Stimulated activated memory B cell treated with anti-CD40 and anti-IgM and Interleukin-4, amounts not matched to agents 10 μg/mL and 1 μg/mL and 100 μg/mL, for 72 hours (primary cell): ENCODE measurements at regions not wholly inside any gene's neighbourhood (a gene's known extent, or its start where the extent isn't known, plus 50 kb on each side); places are given as distances from the start of the nearest gene placed in this dataset.

Source experiments
- ATAC-seq: fragments of 150-1000 bp; cut with Tn5 transposase; 2 replicates; pipeline ENCODE4 v1.10.0; 2021
- H3K27ac Mint-ChIP-seq: one replicate; pipeline ENCODE4 v1.8.0; 2022; ENCODE audit warnings: mild to moderate bottlenecking, mixed read lengths
- H3K27me3 Mint-ChIP-seq: one replicate; pipeline ENCODE4 v1.8.0; 2022; ENCODE audit warnings: mixed read lengths
- H3K36me3 Mint-ChIP-seq: one replicate; pipeline ENCODE4 v1.8.0; 2022; ENCODE audit warnings: mixed read lengths
- H3K4me1 Mint-ChIP-seq: one replicate; pipeline ENCODE4 v1.8.0; 2022; ENCODE audit warnings: mixed read lengths
- H3K4me3 Mint-ChIP-seq: one replicate; pipeline ENCODE4 v1.8.0; 2022; ENCODE audit warnings: mild to moderate bottlenecking, moderate library complexity, mixed read lengths
- H3K9me3 Mint-ChIP-seq: one replicate; pipeline ENCODE4 v1.8.0; 2022; ENCODE audit warnings: mixed read lengths

DNA sequence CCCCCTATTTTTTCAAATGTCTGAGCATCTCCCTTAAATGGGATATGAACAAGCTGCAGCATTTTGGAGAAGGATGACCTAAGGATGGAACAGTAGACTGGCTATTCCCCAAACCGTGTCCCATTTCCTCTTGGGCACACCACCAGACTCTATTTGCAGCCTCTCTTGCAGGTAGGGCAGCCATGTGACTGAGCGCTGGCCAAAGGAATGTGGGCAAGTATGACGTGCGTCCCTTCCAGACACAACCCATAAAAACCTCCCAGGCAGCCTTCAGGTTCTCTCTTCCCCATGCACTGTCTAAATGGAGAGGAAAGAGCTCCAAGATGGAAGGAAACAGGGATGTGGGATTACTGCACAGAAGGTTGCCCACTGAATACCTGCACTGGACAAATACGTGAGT, 149.7 kb downstream of the CCT6B start:
- Mint-ChIP-seq H3K9me3 (no peaks in the 10 kb centered on the region), H3K27ac (no peak overlapping the region), H3K36me3 (no peaks in the 10 kb centered on the region), H3K27me3 (peaks cover 18% of the 10 kb centered on the region), H3K4me1 (no peaks in the 10 kb centered on the region), H3K4me3 (no peak overlapping the region)
- ATAC-seq = no peak

DNA sequence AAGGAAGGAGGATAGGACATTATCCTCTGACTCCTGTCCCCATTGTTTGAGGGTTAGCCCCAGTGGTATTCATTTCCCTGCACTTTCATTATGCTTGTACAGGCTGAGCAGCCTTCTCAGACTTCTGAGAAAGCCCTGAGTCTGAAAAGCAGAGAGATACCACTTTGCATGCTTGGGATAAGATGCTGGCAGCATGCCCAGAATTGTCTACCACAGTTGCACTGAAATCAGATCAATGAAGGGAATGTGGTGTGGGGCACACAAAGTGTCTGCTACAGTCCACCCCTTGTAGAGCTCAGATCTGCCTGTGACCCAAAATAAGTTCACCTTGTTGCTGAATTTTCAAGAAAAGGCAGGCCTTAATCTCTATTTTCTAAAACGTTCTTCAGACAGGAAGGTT, 160.6 kb downstream of the CCT6B start:
- no peak overlapping the region for H3K27ac Mint-ChIP-seq
- H3K27me3 Mint-ChIP-seq = peaks cover 43% of the 10 kb centered on the region
- ATAC-seq = no peak
- H3K4me1 Mint-ChIP-seq = no peaks in the 10 kb centered on the region
- no peaks in the 10 kb centered on the region for H3K36me3 Mint-ChIP-seq
- H3K9me3 Mint-ChIP-seq = no peaks in the 10 kb centered on the region
- no peak overlapping the region for H3K4me3 Mint-ChIP-seq

DNA sequence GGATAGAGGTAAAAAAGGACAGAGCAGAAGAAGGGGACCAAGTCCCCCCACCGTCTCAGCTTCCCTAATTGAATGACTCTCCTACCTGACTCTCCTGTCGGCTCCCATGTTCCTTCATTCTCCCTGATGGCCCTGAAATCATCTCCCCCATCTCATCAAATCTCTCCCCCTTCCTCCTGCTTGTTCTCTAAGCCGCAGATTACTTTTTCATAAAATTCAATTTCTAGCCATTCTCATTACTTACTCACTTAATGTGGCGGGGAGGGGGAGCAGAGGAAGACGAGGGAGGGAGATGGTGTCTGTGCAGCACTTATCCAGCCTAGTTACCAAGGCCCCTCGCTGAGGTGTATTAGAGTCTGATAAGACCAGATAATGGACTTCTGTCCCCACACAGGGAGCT, 161.5 kb downstream of the CCT6B start:
- Mint-ChIP-seq H3K4me3 (no peak overlapping the region), H3K4me1 (no peaks in the 10 kb centered on the region), H3K36me3 (no peaks in the 10 kb centered on the region), H3K27me3 (peaks cover 39% of the 10 kb centered on the region), H3K27ac (no peak overlapping the region), H3K9me3 (no peaks in the 10 kb centered on the region)
- no peak for ATAC-seq

DNA sequence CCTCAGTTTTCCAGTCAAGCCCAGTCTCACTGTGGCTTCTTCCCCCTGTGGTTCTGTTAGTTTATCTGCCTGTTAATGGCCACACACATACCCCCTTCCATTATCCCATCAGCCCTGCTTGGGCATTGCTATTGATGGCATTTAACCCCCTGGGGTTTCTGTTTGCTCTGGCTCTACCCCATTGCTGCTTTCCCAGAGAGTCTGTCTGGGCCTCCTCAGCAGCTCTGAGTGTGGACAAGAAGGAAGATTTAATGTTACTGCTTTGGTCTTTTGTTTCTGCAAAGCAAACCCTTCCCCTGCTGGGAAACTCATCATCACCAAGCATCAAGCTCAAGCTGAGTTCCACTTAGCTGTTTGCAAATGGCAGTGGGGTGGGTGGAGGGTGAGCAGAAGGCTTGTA, 162.7 kb downstream of the CCT6B start:
- no peak overlapping the region for H3K27ac Mint-ChIP-seq
- ATAC-seq = no peak
- H3K4me1 Mint-ChIP-seq = no peaks in the 10 kb centered on the region
- H3K27me3 Mint-ChIP-seq = peaks cover 40% of the 10 kb centered on the region
- no peak overlapping the region for H3K4me3 Mint-ChIP-seq
- no peaks in the 10 kb centered on the region for H3K9me3 Mint-ChIP-seq
- H3K36me3 Mint-ChIP-seq = no peaks in the 10 kb centered on the region

DNA sequence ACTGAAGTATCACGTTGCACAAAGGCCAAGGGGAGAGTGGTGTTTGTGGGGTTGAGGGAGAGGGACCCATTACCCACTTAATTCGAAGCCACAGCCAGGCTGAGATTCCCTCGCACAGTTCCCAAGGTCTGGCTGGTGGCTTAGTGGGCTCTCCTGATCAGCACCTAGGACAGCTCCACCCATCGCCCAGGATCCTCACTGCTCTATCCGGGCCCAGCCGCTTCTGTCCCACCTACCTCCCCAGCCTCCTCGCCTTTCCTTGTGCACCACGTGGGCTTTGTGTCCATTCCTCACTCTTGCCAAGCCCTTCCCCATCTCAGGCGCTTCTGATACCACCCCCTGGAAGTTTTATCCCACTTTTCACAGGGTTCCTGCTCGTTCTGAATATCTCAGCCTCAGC, 163.5 kb downstream of the CCT6B start:
- no peaks in the 10 kb centered on the region for H3K36me3 Mint-ChIP-seq
- H3K9me3 Mint-ChIP-seq = no peaks in the 10 kb centered on the region
- no peak for ATAC-seq
- H3K27ac Mint-ChIP-seq = no peak overlapping the region
- H3K4me1 Mint-ChIP-seq = no peaks in the 10 kb centered on the region
- peaks cover 49% of the 10 kb centered on the region for H3K27me3 Mint-ChIP-seq
- H3K4me3 Mint-ChIP-seq = no peak overlapping the region

DNA sequence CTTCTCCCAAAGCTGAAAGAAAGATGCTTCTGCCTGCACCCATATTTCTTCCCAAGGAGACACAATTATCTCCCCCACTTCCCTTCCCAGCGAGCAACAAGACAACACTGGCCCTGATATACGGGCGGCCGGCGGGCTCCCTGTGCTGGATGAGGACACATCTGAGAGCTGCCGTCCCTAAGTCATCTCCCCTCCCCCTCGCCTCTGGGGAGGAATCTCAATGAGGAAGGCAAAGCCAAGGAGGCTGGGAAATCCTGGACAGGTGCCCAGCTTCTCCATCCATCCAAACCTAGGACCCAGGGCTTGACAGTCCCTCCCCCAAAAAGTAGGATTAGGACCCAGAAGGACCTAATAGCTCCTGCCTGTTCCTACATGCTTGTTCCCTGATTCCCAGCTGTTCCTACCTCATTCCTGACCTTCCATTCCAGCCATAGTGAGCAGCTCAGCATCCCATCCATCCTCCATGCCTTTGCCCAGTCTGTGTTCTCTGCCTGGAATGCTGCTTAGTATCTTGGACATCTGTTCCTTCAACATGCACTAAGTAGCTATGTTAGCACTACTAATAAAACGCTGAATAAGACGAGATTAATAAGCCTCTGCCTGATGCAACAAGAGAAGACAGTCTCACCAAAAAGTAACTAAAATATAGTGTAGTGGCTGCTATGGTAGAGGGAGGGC, 167.9 kb downstream of the CCT6B start:
- Mint-ChIP-seq H3K4me3 (no peak overlapping the region), H3K9me3 (no peaks in the 10 kb centered on the region), H3K27ac (no peak overlapping the region), H3K4me1 (no peaks in the 10 kb centered on the region), H3K27me3 (peaks cover 43% of the 10 kb centered on the region), H3K36me3 (no peaks in the 10 kb centered on the region)
- ATAC-seq = no peak

DNA sequence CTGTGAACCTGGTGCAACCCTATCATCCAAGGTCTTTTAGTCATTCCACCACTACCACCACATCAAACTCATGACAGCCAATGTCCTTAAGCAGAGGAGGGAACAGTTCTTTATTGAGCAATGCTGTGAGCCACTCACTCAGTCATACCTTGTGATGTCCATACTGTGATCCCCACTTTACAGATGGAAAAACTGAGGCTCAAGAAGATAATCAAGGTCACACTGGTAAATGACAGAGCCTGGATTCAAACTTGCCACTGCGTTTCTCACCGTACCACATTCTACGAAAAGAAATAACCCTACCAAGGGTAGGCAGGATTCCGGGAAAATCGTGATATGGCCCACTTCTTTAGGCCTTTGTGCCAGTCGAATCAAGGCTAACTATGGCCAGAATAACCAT, 172.6 kb downstream of the CCT6B start:
- ATAC-seq = no peak
- no peaks in the 10 kb centered on the region for H3K36me3 Mint-ChIP-seq
- H3K27me3 Mint-ChIP-seq = peaks cover 27% of the 10 kb centered on the region
- H3K9me3 Mint-ChIP-seq = no peaks in the 10 kb centered on the region
- no peaks in the 10 kb centered on the region for H3K4me1 Mint-ChIP-seq
- H3K4me3 Mint-ChIP-seq = no peak overlapping the region
- H3K27ac Mint-ChIP-seq = no peak overlapping the region

DNA sequence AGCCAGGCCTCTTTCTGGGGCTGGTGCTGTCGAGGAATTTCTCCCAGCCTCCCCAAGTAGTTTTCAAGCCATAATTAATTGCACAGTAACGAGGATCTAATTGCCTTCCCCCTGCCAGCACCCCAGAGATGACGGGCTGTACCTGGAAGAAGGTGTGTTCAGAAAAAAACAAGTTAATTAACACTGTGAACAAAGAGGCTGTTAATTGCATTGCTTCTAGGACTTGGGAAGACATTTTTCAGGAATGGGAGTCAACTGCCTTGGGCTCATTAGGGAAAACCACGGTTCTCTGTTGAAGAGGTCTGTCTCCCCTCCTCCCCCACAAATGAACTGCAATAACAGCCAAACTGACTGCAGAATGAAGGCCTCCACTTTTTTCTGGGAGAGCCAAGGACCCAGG, 176.7 kb downstream of the CCT6B start:
- H3K9me3 Mint-ChIP-seq = peaks cover 5% of the 10 kb centered on the region
- H3K27ac Mint-ChIP-seq = no peak overlapping the region
- no peaks in the 10 kb centered on the region for H3K4me1 Mint-ChIP-seq
- ATAC-seq = no peak
- no peaks in the 10 kb centered on the region for H3K36me3 Mint-ChIP-seq
- peaks cover 7% of the 10 kb centered on the region for H3K27me3 Mint-ChIP-seq
- no peak overlapping the region for H3K4me3 Mint-ChIP-seq

DNA sequence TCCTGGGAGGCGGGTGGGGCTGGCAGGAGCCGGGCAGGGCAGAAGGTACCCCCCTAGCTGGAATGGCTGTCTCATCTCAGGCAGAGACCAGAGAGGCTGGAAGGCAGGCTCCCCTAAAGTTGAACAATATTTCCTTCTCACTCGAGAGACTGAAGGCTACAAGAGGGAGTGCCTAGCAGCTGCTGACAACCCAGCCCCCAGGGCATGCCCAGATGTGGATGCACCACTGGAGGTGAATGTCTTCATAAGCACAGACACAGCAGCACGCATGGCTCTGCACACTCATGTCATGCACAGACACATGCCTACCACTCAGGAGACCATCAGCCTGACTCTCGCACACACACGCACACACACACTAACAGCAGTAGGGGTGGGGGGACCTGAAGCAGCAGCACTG, 179.0 kb downstream of the CCT6B start:
- Mint-ChIP-seq H3K27me3 (peaks cover 22% of the 10 kb centered on the region), H3K27ac (no peak overlapping the region), H3K9me3 (peaks cover 5% of the 10 kb centered on the region), H3K36me3 (no peaks in the 10 kb centered on the region), H3K4me1 (no peaks in the 10 kb centered on the region), H3K4me3 (no peak overlapping the region)
- ATAC-seq = no peak

DNA sequence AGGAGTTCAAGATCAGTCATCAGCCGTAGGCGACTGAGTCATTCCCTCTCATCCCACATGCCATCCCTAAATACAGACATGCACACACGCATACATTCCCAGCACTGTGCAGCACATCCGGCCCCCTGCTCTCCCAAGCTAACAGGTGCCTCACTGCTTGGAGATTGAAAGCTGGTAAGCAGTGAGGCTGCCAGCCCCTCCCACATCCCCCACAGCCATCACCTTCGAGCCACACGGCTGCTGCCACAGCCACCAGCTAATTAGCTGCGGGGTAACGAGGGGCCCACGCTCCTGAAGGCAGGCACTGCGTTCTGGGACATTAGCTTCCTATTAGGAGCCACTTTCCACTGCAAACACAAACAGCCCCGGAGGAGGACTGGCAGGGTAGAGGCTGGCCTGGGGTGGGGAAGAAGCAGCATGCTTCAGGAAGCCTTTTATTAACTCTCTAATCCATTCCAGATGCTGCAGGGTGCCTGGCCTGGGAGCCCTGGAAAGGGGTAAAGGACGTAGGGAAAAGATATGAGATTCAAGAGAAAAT, 179.6 kb downstream of the CCT6B start:
- Mint-ChIP-seq H3K27me3 (peaks cover 27% of the 10 kb centered on the region), H3K4me1 (no peaks in the 10 kb centered on the region), H3K9me3 (peaks cover 5% of the 10 kb centered on the region), H3K36me3 (no peaks in the 10 kb centered on the region), H3K4me3 (no peak overlapping the region), H3K27ac (no peak overlapping the region)
- ATAC-seq = no peak

DNA sequence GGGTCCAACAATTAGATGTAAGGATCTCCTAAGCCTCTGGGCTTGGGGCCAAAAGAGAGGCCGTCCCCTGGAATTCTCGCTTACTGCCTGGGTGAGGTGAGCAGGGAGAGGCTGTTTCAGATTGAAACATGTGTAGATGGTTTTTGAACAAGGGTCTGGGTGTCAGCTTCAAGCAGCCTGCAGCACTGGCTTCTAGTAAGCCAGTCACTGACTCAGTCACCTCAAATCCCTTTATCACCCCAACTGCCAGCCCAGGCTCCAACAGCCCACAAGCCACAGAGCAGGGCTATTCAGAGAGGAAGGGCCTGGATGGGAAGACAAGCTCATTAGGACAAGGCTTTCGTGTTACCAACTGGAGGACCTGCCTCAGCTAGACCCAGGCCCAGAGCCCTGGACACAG, 180.2 kb downstream of the CCT6B start:
- peaks cover 5% of the 10 kb centered on the region for H3K9me3 Mint-ChIP-seq
- no peaks in the 10 kb centered on the region for H3K4me1 Mint-ChIP-seq
- no peaks in the 10 kb centered on the region for H3K36me3 Mint-ChIP-seq
- H3K4me3 Mint-ChIP-seq = no peak overlapping the region
- no peak for ATAC-seq
- H3K27ac Mint-ChIP-seq = no peak overlapping the region
- peaks cover 31% of the 10 kb centered on the region for H3K27me3 Mint-ChIP-seq

DNA sequence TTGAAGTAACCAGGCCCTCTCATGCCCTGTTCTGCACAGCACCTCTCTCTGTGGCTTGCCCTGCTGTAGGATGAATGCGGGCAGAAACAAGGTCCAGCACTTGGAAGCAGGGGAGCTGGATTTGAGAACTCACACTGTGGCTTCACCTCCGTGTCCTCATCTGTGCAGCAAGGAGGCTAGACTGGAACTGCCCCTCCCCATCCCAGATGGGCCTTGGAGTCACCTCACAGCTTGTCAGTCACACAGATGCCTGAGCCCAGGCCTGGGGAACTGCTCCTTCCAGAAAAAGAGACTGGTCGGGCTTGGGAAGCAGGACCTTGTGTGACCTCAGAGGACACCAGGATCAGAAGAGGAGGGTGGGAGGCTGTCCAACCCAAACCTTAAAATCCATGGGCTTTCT, 180.8 kb downstream of the CCT6B start:
- Mint-ChIP-seq H3K36me3 (no peaks in the 10 kb centered on the region), H3K9me3 (peaks cover 5% of the 10 kb centered on the region), H3K27ac (no peak overlapping the region), H3K27me3 (peaks cover 38% of the 10 kb centered on the region), H3K4me3 (no peak overlapping the region), H3K4me1 (no peaks in the 10 kb centered on the region)
- no peak for ATAC-seq

DNA sequence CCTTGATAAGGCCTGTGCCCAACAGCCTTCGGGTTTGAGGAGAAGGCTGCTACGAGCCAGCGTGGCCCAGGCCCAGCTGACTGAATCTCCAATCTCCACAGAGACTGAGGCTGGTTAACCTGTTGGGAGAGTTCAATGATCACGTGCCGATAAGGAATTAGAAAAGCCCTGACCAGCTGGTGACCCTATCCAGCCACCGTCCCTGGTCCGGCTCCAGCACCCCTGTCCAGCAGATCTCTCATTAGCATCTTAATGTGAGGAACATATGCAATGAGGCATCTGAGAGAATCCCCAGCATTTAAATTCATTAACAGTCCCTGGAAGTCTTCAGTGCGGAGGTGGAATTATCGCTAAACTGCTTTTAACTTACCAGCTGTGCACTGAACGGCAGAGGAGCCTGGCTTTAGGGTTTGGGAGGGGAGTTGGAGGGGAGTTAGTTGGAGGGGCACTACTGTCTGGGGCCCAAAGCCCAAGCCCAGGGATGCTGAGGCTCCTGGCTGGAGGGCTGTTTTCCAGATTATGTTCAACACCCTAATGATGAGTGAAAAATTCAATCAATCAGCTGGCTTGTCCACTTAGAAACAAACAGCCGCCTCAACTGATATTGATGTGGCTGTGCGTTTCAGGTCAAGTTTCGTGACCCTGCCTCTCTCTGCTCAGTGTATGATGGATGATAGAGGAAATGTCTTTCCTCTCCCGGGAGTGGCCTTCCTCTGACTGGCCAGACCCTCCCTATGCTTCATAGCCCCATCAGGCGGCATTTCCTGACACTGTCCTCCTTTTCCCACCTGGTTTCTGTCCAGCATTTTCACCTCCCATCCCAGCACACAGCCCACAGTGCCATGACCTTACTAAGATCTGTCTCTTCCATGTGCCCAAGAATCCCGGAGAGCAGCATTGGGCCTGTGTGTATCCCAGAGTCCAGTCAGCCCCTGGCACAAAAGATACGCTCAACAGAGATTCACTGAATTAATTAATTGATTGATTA, 184.5 kb downstream of the CCT6B start:
- Mint-ChIP-seq H3K27ac (no peak overlapping the region), H3K4me1 (no peaks in the 10 kb centered on the region), H3K27me3 (peaks cover 67% of the 10 kb centered on the region), H3K36me3 (no peaks in the 10 kb centered on the region), H3K4me3 (no peak overlapping the region), H3K9me3 (peaks cover 5% of the 10 kb centered on the region)
- no peak for ATAC-seq

DNA sequence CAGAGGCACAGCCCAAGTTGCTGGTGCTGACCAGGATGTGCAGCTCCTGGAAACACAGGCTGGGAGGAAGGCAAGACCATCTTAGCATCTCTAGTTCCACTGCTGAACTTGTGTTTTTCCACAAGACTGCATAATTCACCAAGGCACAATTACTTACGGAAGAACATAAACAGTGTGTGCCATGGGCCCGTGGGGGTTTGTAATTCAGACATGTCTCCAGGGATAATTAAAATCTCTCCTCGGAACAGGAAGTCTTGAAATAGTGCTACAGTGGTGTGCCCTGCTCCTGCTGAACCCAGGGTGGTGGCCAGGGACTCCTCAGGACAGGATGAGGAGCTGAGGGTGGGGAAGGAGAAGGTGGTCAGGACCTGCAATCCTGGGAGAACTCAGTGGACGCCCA, 188.2 kb downstream of the CCT6B start:
- no peak overlapping the region for H3K4me3 Mint-ChIP-seq
- H3K36me3 Mint-ChIP-seq = no peaks in the 10 kb centered on the region
- no peaks in the 10 kb centered on the region for H3K9me3 Mint-ChIP-seq
- H3K4me1 Mint-ChIP-seq = no peaks in the 10 kb centered on the region
- H3K27ac Mint-ChIP-seq = no peak overlapping the region
- ATAC-seq = no peak
- peaks cover 60% of the 10 kb centered on the region for H3K27me3 Mint-ChIP-seq

DNA sequence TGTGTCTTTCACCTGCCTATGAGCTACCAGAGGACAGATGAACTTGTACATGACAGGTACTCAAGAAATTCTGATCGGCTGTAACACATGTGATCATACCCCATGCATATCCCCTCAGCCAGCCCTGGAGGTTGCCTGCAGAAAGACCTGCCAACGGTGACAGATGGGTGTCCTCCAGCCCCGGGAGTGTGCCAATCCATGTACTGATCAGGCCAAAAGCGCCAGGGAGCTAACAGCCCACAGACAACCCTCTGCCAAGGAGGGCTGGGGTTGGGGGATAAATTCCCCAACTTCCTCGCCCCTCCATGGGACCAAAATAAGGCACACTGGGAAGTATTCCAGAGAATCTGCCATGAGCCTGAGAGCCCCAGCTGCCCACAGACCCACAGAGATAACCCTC, 189.4 kb downstream of the CCT6B start:
- Mint-ChIP-seq H3K27ac (no peak overlapping the region), H3K36me3 (no peaks in the 10 kb centered on the region), H3K27me3 (peaks cover 53% of the 10 kb centered on the region), H3K4me3 (no peak overlapping the region), H3K4me1 (no peaks in the 10 kb centered on the region), H3K9me3 (no peaks in the 10 kb centered on the region)
- ATAC-seq = no peak

DNA sequence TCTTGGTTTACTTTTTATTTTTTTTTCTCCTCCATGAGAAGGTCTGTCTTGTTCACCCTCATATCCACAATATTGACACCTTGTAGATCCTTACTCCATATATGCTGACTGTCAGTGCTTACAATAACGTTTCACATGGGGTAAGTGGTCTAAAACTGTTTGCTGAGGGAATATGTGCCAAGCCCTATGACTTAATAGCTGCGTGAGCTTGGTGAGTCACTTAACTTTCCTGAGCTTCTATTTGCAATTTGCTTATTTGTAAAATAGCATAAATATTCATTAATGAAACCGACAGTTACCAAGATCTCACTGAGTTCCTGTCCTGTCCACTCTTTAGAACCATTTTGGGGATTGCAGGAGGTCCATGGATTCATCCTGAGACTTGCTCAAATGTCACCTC, 190.7 kb downstream of the CCT6B start:
- no peak for ATAC-seq
- Mint-ChIP-seq H3K27me3 (peaks cover 43% of the 10 kb centered on the region), H3K4me1 (no peaks in the 10 kb centered on the region), H3K36me3 (no peaks in the 10 kb centered on the region), H3K4me3 (no peak overlapping the region), H3K9me3 (no peaks in the 10 kb centered on the region), H3K27ac (no peak overlapping the region)
